8988T (cell line): ENCODE measurements at regions not wholly inside any gene's neighbourhood (a gene's known extent, or its start where the extent isn't known, plus 50 kb on each side); places are given as distances from the start of the nearest gene placed in this dataset.

Experiments
- DNase-seq: peaks from one replicate; pipeline ENCODE4 v3.0.0; 2011

DNA sequence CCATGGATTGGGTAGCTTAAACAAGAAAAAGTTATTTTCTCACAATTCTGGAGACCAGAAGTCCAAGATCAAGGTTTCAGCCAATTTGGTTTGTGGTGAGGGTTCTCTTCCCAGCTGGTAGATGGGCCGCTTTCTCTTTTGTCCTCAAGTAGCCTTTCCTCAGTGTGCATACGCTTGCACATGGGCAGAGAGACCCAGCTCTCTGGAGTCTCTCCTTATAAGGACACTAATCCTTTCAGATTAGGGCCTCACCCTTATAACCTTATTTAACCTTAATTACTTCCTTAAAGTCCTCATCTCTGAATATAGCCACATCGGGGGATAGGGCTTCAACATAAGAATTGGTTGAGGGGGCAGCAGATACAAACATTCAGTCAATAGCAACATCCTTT is 68.4 kb upstream of the NLK start:
- DNase-seq, result no peak

DNA sequence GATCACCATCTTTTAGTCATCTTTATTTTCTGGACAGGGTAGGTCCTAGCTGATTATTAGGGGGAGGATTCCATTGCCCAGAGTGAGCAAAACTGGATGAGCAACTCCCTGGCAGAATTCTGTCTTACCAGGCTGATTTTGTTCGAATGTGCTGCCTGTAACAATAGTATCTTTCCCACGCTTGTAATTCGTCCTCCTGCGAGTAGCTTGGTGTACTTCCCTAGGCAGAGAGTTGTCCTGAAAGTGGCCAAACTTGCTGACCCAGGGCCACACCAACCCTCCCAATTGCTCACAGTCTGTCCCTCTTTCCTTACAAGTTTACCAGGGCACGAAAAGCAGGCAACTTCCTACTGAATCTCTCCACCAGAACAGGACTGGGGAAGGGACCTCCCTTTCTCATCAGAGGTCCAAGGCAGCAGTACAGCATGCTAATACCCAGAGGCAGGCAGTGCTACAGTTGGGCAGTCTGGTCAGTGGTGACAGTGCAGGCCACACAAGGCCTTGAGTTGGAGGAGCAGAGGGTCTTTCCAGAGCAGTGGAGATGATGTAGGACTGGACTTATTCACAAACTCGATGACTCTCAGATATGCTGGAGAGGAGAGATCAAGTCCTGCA is 67.8 kb upstream of the NLK start:
- no peak for DNase-seq

DNA sequence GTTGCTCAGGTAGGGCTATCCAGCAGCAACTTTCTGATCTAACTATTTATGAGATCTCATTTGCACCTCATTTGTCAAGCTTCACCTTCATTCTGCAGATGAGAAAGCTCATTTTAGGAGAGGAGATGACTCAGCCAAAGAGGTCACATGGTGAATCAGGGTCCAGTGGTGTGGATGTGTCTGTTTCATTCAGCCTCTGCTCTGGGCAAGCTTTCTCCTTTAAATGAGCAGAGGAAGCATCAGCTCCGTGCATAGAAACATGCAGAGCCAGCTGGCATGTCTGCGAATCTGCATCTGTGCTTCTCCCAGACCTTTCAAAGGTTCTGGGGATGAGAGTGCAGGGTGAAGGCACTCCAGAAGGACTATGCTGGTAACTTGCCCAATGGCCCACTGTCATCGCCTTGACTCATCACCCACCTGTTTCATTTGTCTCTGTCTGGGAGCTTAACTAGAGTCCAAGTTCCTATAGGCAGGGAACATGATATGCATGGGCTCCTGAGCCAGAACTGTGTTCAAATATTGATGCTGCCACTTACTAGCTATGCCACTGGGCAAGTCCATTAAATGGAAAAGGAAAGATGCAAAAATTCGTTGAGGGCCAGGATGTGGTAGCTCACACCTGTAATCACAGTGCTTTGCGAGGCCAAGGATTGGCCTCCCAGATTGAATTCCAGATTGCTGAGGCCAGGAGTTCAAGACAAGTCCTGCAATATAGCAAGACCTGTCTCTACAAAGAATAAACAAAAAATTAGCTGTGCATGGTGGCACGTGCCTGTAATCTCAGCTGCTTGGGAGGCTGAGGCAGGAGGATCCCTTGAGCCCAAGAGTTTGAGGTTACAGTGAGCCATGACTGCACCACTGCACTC is 67.1 kb upstream of the NLK start:
- DNase-seq, result no peak

DNA sequence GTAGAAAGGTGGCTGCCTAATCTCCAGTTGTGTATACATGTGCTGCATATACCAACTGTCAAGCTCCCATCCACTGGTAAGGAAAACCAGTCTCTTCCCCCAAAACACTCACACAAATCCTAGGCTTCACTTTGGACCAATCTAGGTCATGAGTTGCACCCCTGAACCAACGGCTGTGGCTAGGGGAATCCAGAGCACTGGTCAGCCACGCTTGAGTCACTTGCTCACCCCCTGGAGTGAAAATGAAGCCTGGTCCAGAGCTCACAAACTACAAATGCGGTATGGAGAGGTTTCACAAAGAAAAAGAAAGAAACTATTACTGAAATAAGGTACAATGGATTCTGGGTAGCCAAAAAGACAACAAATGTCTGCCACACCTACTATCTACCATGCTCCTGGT is 66.1 kb upstream of the NLK start:
- no peak for DNase-seq

DNA sequence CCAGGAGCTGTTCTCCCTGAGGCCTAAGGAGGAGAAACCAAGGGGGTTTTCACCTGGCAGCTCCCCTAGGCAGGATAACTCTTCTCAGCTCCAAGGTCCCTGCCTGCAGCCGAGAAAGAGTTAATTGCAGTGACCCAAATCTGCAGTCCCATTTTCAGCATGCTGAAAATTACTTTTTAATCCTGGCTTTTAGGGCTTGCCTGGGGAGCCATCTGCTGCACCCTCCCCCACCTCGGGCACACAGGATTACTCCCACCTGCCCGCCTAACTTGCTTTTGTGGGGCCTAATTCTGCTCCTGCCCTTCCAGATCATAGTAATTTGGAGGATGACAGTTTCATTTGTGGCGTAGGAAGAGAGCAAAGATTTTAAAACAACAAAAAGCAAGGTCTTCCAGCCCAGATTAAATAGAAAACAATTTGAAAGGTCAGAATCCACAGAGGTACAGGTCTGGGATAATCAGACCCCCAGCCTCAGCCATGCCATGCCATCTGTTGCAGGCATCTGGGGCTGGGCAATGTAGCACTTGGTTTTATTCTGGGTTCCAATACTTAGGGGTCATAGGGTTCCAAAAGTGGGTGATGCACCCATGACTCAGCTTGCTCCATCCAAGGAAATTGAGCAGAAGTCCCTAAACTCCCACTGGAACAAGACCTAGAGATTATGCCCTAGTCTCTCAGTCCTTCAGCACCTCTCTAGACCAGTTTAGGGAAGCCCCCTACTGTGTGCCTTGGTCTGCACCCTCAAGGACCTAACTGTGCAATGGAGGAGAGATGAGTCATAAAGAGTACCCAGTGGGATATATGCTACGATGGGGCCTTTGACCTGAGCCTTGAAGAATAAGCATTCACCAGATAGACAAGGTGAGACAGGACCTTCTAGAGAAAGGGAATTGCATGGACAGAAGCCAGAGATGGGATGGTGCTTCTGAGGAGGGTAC is 64.5 kb upstream of the NLK start:
- DNase-seq, result no peak

DNA sequence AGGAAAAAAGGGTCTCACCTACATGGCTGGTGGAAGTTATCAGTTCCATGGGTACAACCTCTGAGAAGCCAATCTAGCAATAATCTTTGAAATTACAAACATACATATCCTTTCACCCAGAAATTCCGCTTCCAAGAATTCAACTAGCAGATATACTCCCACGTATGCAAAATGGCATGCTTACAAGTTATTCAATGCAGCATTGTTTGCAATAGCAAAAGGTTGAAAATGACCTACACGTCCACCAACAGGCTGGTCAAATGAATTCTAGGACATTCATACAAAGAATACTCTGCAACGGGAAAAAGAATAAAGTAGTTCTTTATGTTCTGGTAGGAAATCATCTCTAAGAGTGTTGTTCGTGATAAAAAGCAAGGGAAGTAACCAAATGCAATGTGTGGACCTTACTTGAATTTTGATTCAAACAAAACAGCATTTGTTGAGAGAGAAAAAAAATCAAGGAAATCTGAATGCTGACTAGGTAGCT is 63.7 kb upstream of the NLK start:
- DNase-seq, result no peak

DNA sequence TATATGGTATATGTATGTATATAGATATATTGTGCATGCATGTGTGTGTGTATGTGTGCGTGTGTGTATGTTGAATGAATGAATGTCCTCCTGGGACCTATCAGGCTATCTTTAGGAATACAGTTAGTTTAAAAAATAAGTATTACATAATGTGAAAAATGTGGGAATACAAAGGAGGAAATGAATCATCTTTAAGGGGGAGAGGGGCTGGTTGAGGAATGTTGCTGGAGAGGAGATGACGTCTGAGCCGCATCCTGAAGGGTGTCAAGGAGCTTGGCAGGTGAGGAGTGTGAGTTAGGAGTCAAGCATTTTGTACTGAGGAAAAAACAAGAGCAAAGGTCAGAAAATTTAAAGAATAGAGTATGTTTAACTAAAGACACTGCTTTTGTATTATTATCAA is 62.4 kb upstream of the NLK start:
- peak; percentile 74 for DNase-seq

DNA sequence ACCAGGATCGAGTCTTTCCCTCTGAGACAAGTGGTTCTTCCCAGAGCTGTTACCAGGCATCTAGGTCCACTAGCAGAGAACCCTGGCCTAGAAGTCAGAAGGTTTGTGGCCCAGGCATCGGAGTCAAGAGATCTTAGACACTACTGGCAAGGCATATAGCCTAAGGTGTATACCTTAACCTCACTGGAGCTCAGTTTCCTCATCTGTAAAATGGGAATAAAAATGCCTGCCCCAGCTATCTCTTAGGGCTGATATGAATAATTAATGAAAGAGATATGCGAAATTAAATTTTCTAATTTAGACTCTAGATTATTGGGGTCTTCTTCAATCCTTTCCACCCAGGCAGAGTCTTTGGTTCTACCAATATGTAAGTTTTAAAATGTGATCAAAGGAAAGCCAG is 60.5 kb upstream of the NLK start:
- no peak for DNase-seq

DNA sequence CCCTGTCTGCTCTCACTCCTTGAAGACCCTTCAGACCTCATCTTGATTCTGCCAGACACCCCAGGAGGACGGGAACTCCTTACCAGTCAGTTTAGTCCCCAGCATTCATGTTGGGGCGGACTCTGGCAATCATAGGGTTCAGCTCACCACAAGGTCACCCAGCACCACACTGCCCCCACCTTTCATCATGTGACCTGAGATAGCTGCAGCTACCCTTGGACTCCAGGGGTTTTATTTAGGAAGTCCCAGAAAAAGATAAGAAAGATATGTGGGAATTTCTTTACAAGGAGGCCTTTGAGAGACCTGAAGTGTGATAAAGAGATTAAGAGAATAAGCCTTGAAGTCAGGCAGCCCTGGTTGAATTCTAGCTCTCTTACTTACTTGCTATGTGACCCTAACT is 59.8 kb upstream of the NLK start:
- DNase-seq, result no peak

DNA sequence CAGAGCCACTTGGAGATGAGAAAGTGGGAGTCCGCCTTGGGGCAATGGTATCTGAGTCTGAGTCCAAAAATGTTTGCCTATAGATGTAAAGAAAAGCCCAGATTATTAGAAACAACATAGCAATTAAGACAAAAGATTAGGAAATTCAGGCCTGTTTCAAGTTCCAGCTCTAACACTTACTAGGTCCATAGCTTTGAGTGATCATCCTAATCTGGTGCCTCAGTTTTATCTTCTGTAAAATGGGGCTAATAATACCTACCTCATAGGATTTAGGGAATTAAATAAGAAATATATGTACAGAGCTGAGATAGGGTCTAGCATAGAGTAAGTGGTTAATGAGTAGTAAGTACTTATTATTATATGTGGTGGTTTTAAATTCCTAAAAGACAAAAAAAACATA is 58.6 kb upstream of the NLK start:
- no peak for DNase-seq

DNA sequence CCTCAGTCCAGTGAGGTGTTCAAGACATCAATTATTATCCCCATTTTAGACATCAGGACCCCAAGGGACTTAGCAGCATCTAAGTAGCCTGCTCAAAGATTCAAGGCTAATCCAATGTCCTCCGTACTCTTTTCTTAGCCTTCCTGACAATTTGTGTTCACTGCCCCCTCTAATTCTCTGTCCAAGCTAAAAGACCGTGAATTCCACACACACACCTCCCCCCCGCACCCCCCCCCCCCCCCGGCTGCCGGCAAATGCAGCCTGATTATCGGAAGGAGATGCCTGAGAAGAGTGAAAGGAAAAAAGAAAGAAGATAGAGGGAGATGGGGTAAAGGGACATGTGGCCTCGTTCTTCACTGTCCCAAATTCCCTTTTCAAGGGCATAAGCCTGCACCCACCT is 58.1 kb upstream of the NLK start:
- no peak for DNase-seq

DNA sequence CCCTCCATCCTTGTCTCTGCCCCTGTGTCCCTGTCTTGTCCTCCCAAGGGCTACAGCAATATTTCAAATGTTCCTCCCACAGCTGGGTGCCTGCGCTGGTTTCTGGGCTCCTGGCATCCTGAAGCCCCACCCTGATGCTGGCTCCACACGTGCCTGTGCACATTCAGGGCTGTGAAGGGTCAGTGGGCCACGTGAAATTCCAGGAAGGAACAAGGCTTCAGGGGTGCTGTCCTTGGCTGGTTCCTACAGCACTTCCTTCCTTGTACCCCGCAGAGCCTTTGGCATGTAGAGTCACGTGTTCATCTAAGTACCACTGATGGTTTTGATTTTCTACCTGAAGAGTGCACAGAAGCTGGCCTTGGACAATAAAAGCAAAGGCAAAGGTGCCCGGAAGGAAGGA is 57.7 kb upstream of the NLK start:
- DNase-seq, result no peak

DNA sequence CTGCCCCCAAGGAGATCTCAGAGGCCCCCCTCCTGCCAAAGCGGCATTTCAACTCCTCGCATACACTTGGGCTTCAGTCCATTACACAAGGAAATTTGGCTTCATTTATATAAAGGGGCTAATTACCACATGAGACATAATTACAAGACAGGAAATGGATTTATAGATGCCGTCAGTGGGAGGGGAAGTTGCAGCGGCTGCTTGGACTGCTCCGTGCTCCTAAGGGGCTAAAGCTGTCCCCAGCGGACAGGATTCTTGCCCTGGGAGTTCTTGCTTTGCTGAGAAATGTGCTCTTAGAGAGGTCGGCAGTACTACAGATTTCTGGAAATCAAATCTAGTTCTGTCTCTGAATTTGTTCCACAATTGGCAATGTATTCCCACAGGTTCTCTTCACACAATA is 57.2 kb upstream of the NLK start:
- DNase-seq, result no peak

DNA sequence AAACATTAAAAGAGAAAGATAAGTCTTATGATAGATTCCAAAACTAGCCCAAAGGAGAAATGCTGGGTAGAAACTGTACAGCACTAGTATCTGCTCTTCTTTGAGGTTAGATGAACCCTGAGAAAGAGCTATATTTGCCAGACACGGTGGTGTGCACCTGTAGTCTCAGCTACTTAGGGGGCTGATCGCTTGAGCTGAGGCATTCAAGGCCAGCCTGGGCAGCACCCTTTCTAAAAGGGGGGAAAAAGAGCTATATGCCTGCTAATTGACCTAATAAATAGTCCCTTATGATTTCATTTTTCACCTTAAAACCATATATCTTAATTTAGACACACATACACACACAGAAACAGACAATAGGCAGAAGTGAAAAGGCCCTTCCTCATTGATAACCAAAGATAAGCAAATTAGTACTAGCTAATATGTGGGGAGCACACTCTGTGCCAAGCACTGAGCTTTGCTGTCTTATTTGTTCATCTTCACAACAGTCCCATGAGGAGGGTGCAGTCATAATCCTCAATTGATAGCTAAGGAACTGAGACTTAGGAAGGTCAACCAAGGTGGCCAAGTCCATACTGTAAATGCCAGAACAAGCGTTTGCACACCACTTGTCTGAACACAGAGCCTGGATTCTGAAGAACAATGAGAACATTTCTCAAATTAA is 56.6 kb upstream of the NLK start:
- DNase-seq, result no peak

DNA sequence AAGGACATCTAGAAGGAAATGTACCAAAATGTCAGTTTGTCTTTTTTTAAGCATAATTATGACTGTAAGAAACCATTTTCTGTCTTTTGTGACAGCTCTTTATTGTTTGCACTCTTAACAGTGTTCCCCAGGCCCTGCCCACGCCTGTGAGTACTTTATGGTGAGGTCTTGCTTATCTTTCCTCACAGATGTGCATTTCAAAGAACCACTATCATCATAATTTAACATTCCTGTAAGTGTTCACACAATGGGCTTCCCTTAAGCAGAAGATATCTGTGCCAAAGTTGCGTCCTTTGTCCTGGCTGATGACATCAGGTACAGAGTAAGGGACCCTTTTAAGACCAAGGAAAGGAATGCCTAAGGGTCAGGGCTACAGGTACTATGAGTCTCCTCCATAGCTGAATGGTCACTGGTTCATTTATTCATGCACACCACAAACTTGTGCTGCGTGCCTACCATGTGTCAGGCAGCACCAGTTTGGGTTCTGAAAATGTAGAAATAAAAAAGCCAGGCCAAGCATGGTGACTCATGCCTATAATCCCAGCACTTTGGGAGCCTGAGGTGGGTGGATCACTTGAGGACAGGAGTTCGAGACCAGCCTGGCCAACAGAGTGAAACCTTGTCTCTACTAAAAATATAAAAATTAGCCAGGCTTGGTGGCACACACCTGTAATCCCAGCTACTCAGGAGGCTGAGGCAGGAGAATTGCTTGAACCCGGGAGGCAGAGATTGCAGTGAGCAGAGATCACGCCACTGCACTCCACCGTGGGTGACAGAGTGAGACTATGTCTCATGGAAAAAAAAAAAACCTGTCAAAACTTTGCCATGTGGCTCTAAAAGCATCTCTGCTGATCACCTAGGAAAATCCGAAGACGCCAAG is 55.4 kb upstream of the NLK start:
- DNase-seq, result no peak

DNA sequence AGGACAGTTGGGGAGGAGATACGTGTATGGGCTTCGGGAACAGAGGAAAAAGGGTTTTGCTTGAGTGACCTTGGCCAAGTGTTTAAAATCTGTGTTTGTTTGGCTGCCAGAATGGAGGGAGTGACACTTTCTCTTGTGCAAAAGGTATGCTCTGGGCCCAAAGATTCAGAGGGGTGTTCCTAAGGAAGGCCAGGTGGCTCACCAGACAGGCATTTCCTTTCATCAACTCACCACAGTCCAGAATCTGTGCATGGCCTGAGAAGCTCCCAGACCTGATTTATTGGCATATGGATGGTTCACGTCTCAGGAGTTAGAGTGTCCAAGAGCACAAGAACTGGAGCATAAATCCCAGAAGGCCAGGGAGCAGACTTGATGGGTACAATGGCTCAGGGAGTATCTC is 53.4 kb upstream of the NLK start:
- DNase-seq, result peak; percentile 51

DNA sequence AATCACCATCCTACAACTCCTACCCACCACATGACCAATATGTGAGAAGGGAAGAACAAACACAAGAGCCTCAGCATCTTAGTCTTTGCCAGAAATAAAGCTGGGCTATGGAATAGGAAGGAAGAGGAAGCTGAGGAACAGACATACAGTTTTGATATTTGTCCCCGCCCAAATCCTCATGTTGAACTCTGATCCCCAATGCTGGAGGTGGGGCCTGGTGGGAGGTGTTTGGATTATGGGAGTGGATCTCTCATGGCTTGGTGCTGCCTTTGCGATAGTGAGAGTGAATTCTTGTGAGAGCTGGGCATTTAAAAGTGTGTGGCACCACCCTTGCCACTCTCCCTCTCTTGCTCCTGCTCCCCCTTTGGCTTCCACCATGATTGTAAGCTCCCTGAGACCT is 52.4 kb upstream of the NLK start:
- no peak for DNase-seq

DNA sequence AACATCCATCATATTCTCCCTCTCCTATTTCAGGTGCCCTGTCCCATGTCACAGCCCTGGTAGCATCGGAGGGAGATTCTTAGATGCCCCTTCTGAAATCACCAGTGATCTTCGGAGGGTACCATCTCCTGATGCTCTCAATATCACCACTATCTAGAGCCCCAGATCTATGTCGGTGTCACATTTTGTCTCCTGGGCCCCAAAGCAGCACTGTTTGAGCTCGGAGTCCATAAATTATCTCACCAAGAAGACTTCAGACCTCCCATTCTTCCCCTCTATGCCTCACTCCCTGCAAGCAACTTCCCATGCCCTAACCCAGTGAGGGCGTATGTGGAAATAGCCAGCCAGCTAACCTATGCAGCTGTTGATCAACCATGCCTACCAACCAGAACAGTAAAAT is 51.5 kb upstream of the NLK start:
- DNase-seq, result no peak

DNA sequence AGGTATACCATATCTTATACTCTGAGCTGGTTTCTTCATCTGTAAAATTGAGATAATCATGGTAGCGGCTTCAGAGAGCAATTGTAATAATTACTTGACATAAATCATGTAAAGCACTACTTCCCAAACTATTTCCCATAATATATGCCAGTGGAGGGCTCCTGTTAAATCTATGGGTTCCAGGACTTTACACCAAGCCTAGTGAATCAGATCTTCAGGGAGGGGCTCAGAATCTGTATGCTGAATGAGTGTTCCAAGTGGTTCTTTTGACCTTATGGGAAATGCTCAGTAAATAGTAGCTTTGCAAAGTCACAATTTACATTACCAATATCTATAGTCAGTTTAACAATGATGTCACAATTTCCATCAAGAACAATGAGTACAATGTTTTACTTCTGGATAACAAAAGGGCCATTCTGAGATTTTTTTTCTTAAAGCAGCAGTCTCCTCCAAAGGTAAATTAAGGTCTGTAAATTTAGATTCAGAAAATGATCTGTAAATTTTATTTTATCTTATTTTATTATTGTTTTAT is 50.9 kb upstream of the NLK start:
- DNase-seq, result no peak
